Mucosa of descending colon (tissue), 3 donors: ENCODE measurements at regions not wholly inside any gene's neighbourhood (a gene's known extent, or its start where the extent isn't known, plus 50 kb on each side); places are given as distances from the start of the nearest gene placed in this dataset.
A peak's percentile ranks its signal among the peaks of the same experiment; 100 is the strongest.

Experiments used
- ATAC-seq: fragments of 200-7000 bp; cut with Tn5 transposase; one replicate; pipeline ENCODE4 v1.9.1; 2020; ENCODE audit warnings: mild to moderate bottlenecking, moderate library complexity
- DNase-seq, 3 donors: peaks; one replicate each; pipeline ENCODE4 v3.0.0-alpha.2; 2020
- H3K36me3 ChIP-seq: fragments of 200-600 bp; one replicate; pipeline ENCODE4 v1.8.0; 2021; ENCODE audit warnings: low read depth, mild to moderate bottlenecking
- H3K4me1 ChIP-seq: fragments of 200-600 bp; one replicate; pipeline ENCODE4 v1.8.0; 2021; ENCODE audit warnings: low read depth, mild to moderate bottlenecking
- H3K4me3 ChIP-seq: fragments of 200-600 bp; one replicate; pipeline ENCODE4 v1.8.0; 2021; ENCODE audit warnings: mild to moderate bottlenecking
- H3K9me3 ChIP-seq: fragments of 200-600 bp; one replicate; pipeline ENCODE4 v1.8.0; 2021; ENCODE audit warnings: mild to moderate bottlenecking
- CTCF ChIP-seq: fragments of 200-600 bp; IDR thresholded peaks from one replicate; pipeline ENCODE4 v1.8.0; 2022; ENCODE audit warnings: antibody characterized with exemption, mild to moderate bottlenecking
- intact Hi-C, 2 donors: fragments of 100-400 bp; cut with DNase I in 1 of 2; cut with micrococcal nuclease in 1 of 2; formaldehyde crosslinking; loops; one replicate each; pipeline versions ENCODE4 v1.11.0 to v1.11.1; 2022; cut with DNase I, micrococcal nuclease
- donor health status: DM: no; HTN: no; CAD: no; lungs with moderate emphysema.
- donor health status: DM: no; HTN: no; CAD: no.
- donor health status: DM: no; HTN: yes; CAD: no.

GRCh38 chr7:41817386-41817785 lies 114.5 kb upstream of the INHBA start:
- TF ChIP-seq CTCF = no peak
- intact Hi-C loops = no loop called here
- no peaks in the 10 kb centered on the region for H3K36me3 ChIP-seq
- DNase-seq (no peak), ATAC-seq (no peak)
- H3K4me3 ChIP-seq = no peak overlapping the region
- H3K4me1 ChIP-seq = no peaks in the 10 kb centered on the region
- H3K9me3 ChIP-seq = no peaks in the 10 kb centered on the region

GRCh38 chr7:41816111-41816510 lies 113.2 kb upstream of the INHBA start:
- ATAC-seq = no peak
- Histone ChIP-seq H3K4me3 (no peak overlapping the region), H3K36me3 (no peaks in the 10 kb centered on the region), H3K9me3 (no peaks in the 10 kb centered on the region), H3K4me1 (no peaks in the 10 kb centered on the region)
- intact Hi-C loops = no loop called here
- DNase-seq = peak in 1 of 3 donors; percentile 2
- TF ChIP-seq CTCF = no peak

GRCh38 chr7:41814888-41815287 lies 112.0 kb upstream of the INHBA start:
- ATAC-seq (no peak), DNase-seq (no peak)
- Histone ChIP-seq H3K9me3 (no peaks in the 10 kb centered on the region), H3K36me3 (no peaks in the 10 kb centered on the region), H3K4me1 (no peaks in the 10 kb centered on the region), H3K4me3 (no peak overlapping the region)
- TF ChIP-seq CTCF = no peak
- intact Hi-C loops = no loop called here

GRCh38 chr7:41813286-41813685 lies 110.4 kb upstream of the INHBA start:
- no peak for ATAC-seq
- H3K4me3 ChIP-seq = no peak overlapping the region
- TF ChIP-seq CTCF = no peak
- no peaks in the 10 kb centered on the region for H3K9me3 ChIP-seq
- H3K36me3 ChIP-seq = no peaks in the 10 kb centered on the region
- H3K4me1 ChIP-seq = no peaks in the 10 kb centered on the region
- intact Hi-C loops = no loop called here
- no peak for DNase-seq

GRCh38 chr7:41811941-41812340 lies 109.1 kb upstream of the INHBA start:
- intact Hi-C loops = no loop called here
- no peaks in the 10 kb centered on the region for H3K4me1 ChIP-seq

More at GRCh38 chr7:41811941-41812340, 109.1 kb upstream of the INHBA start:
- no peak for DNase-seq
- TF ChIP-seq CTCF = no peak
- Histone ChIP-seq H3K36me3 (no peaks in the 10 kb centered on the region), H3K4me3 (no peak overlapping the region), H3K9me3 (no peaks in the 10 kb centered on the region)
- no peak for ATAC-seq
